HG02759 (cell line): ENCODE measurements at regions not wholly inside any gene's neighbourhood (a gene's known extent, or its start where the extent isn't known, plus 50 kb on each side); places are given as distances from the start of the nearest gene placed in this dataset.

Source experiments
- ATAC-seq: cut with Tn5 transposase; IDR thresholded peaks from one replicate; pipeline ENCODE4 v1.9.1; 2021; ENCODE audit warnings: mild to moderate bottlenecking, moderate library complexity; ENCODE audit not compliant: unreplicated experiment

GRCh38 chr13:102993348-102993747 lies 72.9 kb downstream of the SLC10A2 start:
- no peak for ATAC-seq

GRCh38 chr13:102984210-102984609 lies 82.0 kb downstream of the SLC10A2 start:
- no peak for ATAC-seq

- ATAC-seq: no peak
Measured at GRCh38 chr13:102983496-102983895, 82.7 kb downstream of the SLC10A2 start.

- ATAC-seq: no peak
Measured at GRCh38 chr13:102980331-102980982, 85.8 kb downstream of the SLC10A2 start.

- no peak for ATAC-seq
Measured at GRCh38 chr13:102978168-102978567, 88.0 kb downstream of the SLC10A2 start.

- ATAC-seq: no peak
Measured at GRCh38 chr13:102977471-102977870, 88.7 kb downstream of the SLC10A2 start.

- no peak for ATAC-seq
Measured at GRCh38 chr13:102974317-102975087, 91.7 kb downstream of the SLC10A2 start.

- no peak for ATAC-seq
Measured at GRCh38 chr13:102972191-102972590, 94.0 kb downstream of the SLC10A2 start.

GRCh38 chr13:102970542-102970941 lies 95.7 kb downstream of the SLC10A2 start:
- ATAC-seq: peak; percentile 93

- ATAC-seq: no peak
Measured at GRCh38 chr13:102968572-102969228, 97.5 kb downstream of the SLC10A2 start.

GRCh38 chr13:102965802-102966201 lies 100.4 kb downstream of the SLC10A2 start:
- no peak for ATAC-seq

GRCh38 chr13:102962430-102962829 lies 103.8 kb downstream of the SLC10A2 start:
- ATAC-seq: no peak

GRCh38 chr13:102960959-102961358 lies 105.3 kb downstream of the SLC10A2 start:
- no peak for ATAC-seq

- no peak for ATAC-seq
Measured at GRCh38 chr13:102956449-102956848, 109.8 kb downstream of the SLC10A2 start.

- ATAC-seq: no peak
Measured at GRCh38 chr13:102954350-102954749, 108.5 kb downstream of the ERCC5 start.

- ATAC-seq: no peak
Measured at GRCh38 chr13:102951808-102952207, 106.0 kb downstream of the ERCC5 start.

- no peak for ATAC-seq
Measured at GRCh38 chr13:102947745-102948405, 102.0 kb downstream of the ERCC5 start.

- ATAC-seq: no peak
Measured at GRCh38 chr13:102945886-102946285, 100.1 kb downstream of the ERCC5 start.

GRCh38 chr13:102945324-102945815 lies 99.5 kb downstream of the ERCC5 start:
- ATAC-seq: no peak

- no peak for ATAC-seq
Measured at GRCh38 chr13:102944821-102945220, 99.0 kb downstream of the ERCC5 start.

- ATAC-seq: no peak
Measured at GRCh38 chr13:102940770-102941169, 94.9 kb downstream of the ERCC5 start.
